ENCODE measurements at regions not wholly inside any gene's neighbourhood (a gene's known extent, or its start where the extent isn't known, plus 50 kb on each side); places are given as distances from the start of the nearest gene placed in this dataset.

DNA sequence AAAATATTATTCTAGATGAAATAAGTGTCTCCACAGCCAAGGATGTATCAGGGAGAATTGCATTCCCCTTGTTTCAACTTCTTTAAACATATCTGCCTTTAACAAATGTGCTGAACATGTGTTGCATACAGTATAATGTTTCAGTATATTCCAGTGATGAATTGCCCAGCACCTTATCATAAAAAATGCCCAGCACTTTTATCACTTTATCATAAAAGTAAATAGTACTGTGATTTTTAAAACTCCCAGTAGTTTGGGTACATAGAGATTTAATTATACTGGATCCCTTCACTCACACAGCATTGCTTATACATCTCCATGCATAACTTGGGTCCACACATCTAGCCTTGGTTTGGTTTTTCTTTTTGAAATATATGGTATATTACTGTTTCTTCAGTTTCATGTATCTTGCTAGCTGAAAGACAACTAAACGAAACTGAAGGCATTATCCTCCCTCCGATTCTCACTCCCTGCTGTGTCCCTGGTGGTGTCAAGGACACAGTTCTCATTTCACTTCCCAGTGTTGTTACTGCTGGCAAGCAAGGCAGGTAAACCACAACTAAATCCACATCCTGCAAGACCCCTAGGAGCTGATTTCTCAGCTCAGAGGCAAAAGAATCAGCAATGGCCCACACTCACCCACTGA is 118.2 kb upstream of the SLC44A3 start:
- peaks cover 9% of the 10 kb centered on the region for H3K9me3 Mint-ChIP-seq
- DNase-seq (ENCODE audit: extremely low spot score, unreplicated experiment) = no peak
- peak overlapping the region; percentile 52 for H3K27ac Mint-ChIP-seq

DNA sequence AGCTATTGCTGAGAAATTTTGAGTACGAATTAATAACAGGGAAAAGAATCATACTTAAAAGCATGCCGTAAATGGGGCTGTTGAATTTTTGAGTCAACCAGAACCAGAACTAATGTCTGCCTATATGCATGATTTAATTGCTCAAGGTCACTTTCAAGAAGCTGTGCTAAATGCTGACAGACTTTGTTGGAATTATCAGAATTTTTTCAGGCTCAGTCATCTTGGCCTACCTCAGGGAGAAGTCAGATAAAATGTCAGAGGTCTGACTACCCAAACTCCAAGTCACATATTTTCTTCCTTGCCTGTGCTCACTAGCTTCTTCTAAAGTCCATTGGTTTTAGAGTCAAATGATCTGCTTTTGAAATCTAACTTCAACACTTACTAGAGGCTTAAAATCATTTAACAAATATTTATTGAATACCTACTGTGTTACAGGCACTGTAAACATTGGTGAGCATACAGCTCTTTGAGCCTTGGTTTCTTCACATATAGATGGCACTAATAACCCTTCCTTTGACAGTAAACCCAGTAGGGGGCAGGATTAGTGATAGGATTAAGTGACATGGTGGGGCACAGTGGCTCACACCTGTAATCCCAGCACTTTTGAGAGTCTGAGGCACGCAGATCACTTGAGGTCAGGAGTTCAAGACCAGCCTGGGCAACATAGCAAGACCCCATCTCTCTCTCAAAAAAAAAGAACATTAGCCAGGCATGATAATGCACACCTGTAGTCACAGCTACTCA is 121.2 kb upstream of the SLC44A3 start:
- TF ChIP-seq, protein P1, sequence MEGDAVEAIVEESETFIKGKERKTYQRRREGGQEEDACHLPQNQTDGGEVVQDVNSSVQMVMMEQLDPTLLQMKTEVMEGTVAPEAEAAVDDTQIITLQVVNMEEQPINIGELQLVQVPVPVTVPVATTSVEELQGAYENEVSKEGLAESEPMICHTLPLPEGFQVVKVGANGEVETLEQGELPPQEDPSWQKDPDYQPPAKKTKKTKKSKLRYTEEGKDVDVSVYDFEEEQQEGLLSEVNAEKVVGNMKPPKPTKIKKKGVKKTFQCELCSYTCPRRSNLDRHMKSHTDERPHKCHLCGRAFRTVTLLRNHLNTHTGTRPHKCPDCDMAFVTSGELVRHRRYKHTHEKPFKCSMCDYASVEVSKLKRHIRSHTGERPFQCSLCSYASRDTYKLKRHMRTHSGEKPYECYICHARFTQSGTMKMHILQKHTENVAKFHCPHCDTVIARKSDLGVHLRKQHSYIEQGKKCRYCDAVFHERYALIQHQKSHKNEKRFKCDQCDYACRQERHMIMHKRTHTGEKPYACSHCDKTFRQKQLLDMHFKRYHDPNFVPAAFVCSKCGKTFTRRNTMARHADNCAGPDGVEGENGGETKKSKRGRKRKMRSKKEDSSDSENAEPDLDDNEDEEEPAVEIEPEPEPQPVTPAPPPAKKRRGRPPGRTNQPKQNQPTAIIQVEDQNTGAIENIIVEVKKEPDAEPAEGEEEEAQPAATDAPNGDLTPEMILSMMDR (conservative IDR thresholded peaks at IDR 0.05) = no peak
- no peak overlapping the region for H3K4me3 Mint-ChIP-seq
- H3K27me3 Mint-ChIP-seq = no peaks in the 10 kb centered on the region
- peak overlapping the region; percentile 60 for H3K27ac Mint-ChIP-seq
- peaks cover 32% of the 10 kb centered on the region for H3K4me1 Mint-ChIP-seq (ENCODE audit: unreplicated experiment)
- H3K9me3 Mint-ChIP-seq = peaks cover 12% of the 10 kb centered on the region
- DNase-seq (ENCODE audit: extremely low spot score, unreplicated experiment) = no peak
- H3K36me3 Mint-ChIP-seq = peaks cover 7% of the 10 kb centered on the region

More for the DNA sequence above, 118.2 kb upstream of the SLC44A3 start:
- H3K36me3 Mint-ChIP-seq = peaks cover 10% of the 10 kb centered on the region
- TF ChIP-seq, protein P1 (conservative IDR thresholded peaks at IDR 0.05) = no peak
- no peaks in the 10 kb centered on the region for H3K27me3 Mint-ChIP-seq
- no peak overlapping the region for H3K4me3 Mint-ChIP-seq
- H3K4me1 Mint-ChIP-seq (ENCODE audit: unreplicated experiment) = peaks cover 40% of the 10 kb centered on the region

DNA sequence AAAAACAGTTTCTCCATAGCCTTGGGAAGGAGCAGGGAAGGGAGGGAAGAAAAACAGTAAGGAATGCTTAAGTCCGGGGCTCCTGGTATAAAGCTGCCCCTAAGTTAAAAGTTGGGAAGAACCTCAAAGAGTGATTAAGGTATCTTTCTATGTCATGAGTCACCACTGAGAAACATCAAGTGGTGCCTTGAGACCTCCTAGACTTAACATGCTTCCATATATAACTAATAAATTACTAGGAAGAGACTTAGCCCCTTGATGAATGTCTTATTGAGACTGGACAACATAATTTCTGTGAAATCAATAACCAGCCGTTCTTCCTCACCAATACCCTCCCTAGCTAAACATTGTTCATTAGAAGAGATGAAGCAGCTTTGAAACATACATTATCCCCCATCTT is 121.8 kb upstream of the SLC44A3 start:
- peaks cover 32% of the 10 kb centered on the region for H3K4me1 Mint-ChIP-seq (ENCODE audit: unreplicated experiment)

DNA sequence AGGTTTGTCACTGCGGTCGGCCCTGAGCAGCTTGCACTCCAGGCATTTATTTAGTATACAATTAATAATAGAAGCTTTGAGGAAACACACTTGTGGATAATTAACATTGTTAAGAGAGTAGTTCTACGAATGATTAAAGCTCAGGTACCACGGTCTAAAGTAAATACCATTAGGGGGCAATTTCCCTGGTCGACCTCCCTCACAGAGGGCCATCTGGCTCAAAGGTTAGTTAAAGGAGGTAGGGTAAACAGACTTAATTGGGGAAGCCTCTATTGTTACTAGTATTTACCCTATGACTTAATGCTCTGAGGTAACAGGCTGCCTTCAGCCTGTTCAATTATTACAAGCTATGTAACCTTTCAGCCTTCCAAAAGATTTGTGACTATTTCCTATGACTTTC is 122.3 kb upstream of the SLC44A3 start:
- Mint-ChIP-seq H3K27me3 (no peaks in the 10 kb centered on the region), H3K27ac (peak overlapping the region; percentile 60), H3K4me3 (no peak overlapping the region), H3K4me1 (ENCODE audit: unreplicated experiment) (peaks cover 31% of the 10 kb centered on the region), H3K9me3 (peaks cover 14% of the 10 kb centered on the region), H3K36me3 (peaks cover 10% of the 10 kb centered on the region)
- TF ChIP-seq, protein P1 (conservative IDR thresholded peaks at IDR 0.05) = no peak
- no peak for DNase-seq (ENCODE audit: extremely low spot score, unreplicated experiment)

More for the DNA sequence above, 121.8 kb upstream of the SLC44A3 start:
- Mint-ChIP-seq H3K27ac (peak overlapping the region; percentile 60), H3K36me3 (peaks cover 10% of the 10 kb centered on the region), H3K27me3 (no peaks in the 10 kb centered on the region), H3K4me3 (no peak overlapping the region), H3K9me3 (peaks cover 14% of the 10 kb centered on the region)
- DNase-seq (ENCODE audit: extremely low spot score, unreplicated experiment) = no peak
- TF ChIP-seq, protein P1 (conservative IDR thresholded peaks at IDR 0.05) = no peak

DNA sequence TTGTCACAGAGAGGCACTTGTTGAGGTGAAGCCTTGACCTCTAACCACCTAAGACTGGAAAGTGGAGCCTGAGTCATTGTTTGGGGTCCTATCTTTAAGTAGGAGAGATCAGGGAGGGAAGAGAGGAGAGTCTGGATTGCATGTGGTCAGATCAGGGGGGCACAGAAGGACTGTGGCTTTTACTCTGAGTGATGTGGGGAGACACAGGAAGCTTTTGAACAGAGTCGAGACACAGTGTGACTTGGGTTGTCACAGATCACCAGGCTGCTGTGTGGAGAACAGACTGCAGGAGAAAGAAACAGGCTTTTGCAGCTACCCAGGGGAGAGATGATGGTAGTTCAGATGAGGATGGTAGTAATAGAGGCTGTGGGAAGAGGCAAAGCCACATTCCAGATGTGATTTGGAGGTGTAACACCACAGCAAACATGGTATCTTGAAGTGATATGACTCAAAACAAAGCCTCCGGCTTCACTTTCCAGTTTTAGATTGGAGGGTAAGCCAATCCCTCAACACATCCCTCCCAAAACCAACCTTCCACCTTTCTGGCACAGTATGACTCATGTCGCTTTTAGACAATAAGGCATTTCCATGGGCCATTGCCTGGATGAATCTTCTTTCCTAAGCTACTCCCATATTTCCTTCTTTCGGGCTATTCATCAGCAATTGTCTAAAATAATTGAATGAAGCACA is 125.8 kb upstream of the SLC44A3 start:
- no peak overlapping the region for H3K27ac Mint-ChIP-seq
- no peak overlapping the region for H3K4me3 Mint-ChIP-seq
- peaks cover 4% of the 10 kb centered on the region for H3K36me3 Mint-ChIP-seq
- H3K27me3 Mint-ChIP-seq = no peaks in the 10 kb centered on the region
- TF ChIP-seq, protein P1 (conservative IDR thresholded peaks at IDR 0.05) = no peak
- peaks cover 10% of the 10 kb centered on the region for H3K4me1 Mint-ChIP-seq (ENCODE audit: unreplicated experiment)
- H3K9me3 Mint-ChIP-seq = peaks cover 5% of the 10 kb centered on the region
- no peak for DNase-seq (ENCODE audit: extremely low spot score, unreplicated experiment)

All from type B pancreatic cell (in vitro differentiated cells).